ENCODE measurements at regions not wholly inside any gene's neighbourhood (a gene's known extent, or its start where the extent isn't known, plus 50 kb on each side); places are given as distances from the start of the nearest gene placed in this dataset.

- Histone ChIP-seq H3K9me3 (replicated peaks; ENCODE audit: low read length) (no peaks in the 10 kb centered on the region), H3K4me1 (ENCODE audit: control insufficient read depth, insufficient read depth, low read length) (no peaks in the 10 kb centered on the region), H3K4me2 (ENCODE audit: low read length) (no peak overlapping the region), H3K36me3 (ENCODE audit: insufficient read depth, low read length) (no peaks in the 10 kb centered on the region), H3K4me3 (ENCODE audit: low read length) (no peak overlapping the region), H3K27me3 (ENCODE audit: control insufficient read depth, insufficient read depth, low read length) (peaks cover 11% of the 10 kb centered on the region), H3K9ac (ENCODE audit: low read depth, low read length) (no peak overlapping the region)
Observed at GRCh38 chr1:199720496-199720895, 307.0 kb upstream of the NR5A2 start.

DNA sequence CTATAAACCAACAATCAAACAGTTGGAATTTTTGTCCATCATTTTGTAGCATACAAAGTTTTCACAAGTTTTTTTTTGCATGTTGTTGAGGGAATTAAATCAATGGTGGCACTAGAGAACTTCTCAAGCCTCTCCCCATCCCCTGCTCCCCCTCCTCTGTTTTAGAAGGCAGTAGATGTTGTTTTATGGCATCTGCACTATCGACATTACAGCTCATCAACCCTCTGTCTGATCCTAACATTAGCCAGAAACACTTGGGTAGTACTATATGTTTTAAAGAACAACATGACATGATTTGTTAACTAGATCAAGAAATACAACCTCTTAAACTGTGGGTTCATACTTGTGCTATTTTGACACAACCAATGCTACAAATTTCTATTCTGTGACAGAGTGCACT lies 306.5 kb upstream of the NR5A2 start:
- H3K9ac ChIP-seq (ENCODE audit: low read depth, low read length) = no peak overlapping the region
- H3K9me3 ChIP-seq (replicated peaks; ENCODE audit: low read length) = no peaks in the 10 kb centered on the region
- H3K4me1 ChIP-seq (ENCODE audit: control insufficient read depth, insufficient read depth, low read length) = no peaks in the 10 kb centered on the region
- no peaks in the 10 kb centered on the region for H3K36me3 ChIP-seq (ENCODE audit: insufficient read depth, low read length)
- peaks cover 11% of the 10 kb centered on the region for H3K27me3 ChIP-seq (ENCODE audit: control insufficient read depth, insufficient read depth, low read length)
- H3K4me3 ChIP-seq (ENCODE audit: low read length) = no peak overlapping the region
- H3K4me2 ChIP-seq (ENCODE audit: low read length) = no peak overlapping the region

DNA sequence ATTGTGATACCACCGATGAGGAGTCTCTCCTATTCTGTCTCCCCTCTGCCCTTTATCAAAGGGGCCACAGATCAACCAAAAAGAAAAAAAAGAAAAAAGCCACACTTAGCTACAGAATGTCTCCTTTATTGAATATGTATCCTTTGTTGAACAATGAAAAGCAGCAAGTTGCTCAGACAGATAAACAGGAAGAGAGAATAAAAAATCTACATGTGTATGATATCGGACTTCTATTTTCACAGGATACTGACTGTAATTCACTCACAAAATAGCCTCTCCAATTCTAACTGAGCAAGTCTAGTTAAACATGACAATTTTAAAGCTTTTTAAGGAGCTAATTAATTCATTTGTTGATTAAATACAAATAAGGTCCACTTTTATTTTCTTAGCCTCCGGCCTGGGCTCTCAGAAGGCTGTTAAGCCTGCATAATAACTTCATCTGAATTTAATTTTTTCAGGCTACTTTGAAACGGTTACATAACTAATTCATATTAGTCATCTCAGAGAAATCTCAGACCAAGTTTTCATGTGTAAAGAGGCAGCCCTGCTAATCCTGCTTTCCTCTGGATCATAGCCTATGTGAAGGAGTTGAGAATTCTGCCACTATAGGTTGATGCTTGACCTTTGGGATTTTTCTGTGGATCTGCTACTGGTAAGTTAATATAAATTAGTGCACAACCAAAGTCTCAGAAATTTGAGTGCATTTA lies 304.1 kb upstream of the NR5A2 start:
- H3K4me1 ChIP-seq (ENCODE audit: control insufficient read depth, insufficient read depth, low read length) = no peaks in the 10 kb centered on the region
- H3K4me2 ChIP-seq (ENCODE audit: low read length) = no peak overlapping the region
- peaks cover 2% of the 10 kb centered on the region for H3K27me3 ChIP-seq (ENCODE audit: control insufficient read depth, insufficient read depth, low read length)
- no peaks in the 10 kb centered on the region for H3K9me3 ChIP-seq (replicated peaks; ENCODE audit: low read length)
- H3K4me3 ChIP-seq (ENCODE audit: low read length) = no peak overlapping the region
- no peaks in the 10 kb centered on the region for H3K36me3 ChIP-seq (ENCODE audit: insufficient read depth, low read length)
- H3K9ac ChIP-seq (ENCODE audit: low read depth, low read length) = no peak overlapping the region

- Histone ChIP-seq H3K36me3 (ENCODE audit: insufficient read depth, low read length) (no peaks in the 10 kb centered on the region), H3K27me3 (ENCODE audit: control insufficient read depth, insufficient read depth, low read length) (peaks cover 2% of the 10 kb centered on the region), H3K4me2 (ENCODE audit: low read length) (no peak overlapping the region)
Observed at GRCh38 chr1:199724049-199724448, 303.5 kb upstream of the NR5A2 start.

GRCh38 chr1:199725002-199725565 lies 302.4 kb upstream of the NR5A2 start:
- Histone ChIP-seq H3K9ac (ENCODE audit: low read depth, low read length) (no peak overlapping the region), H3K4me1 (ENCODE audit: control insufficient read depth, insufficient read depth, low read length) (no peaks in the 10 kb centered on the region), H3K4me2 (ENCODE audit: low read length) (no peak overlapping the region), H3K9me3 (replicated peaks; ENCODE audit: low read length) (no peaks in the 10 kb centered on the region), H3K27me3 (ENCODE audit: control insufficient read depth, insufficient read depth, low read length) (peaks cover 2% of the 10 kb centered on the region), H3K4me3 (ENCODE audit: low read length) (no peak overlapping the region), H3K36me3 (ENCODE audit: insufficient read depth, low read length) (no peaks in the 10 kb centered on the region)

More at GRCh38 chr1:199724049-199724448, 303.5 kb upstream of the NR5A2 start:
- H3K4me3 ChIP-seq (ENCODE audit: low read length) = no peak overlapping the region
- H3K9me3 ChIP-seq (replicated peaks; ENCODE audit: low read length) = no peaks in the 10 kb centered on the region
- H3K4me1 ChIP-seq (ENCODE audit: control insufficient read depth, insufficient read depth, low read length) = no peaks in the 10 kb centered on the region
- no peak overlapping the region for H3K9ac ChIP-seq (ENCODE audit: low read depth, low read length)

DNA sequence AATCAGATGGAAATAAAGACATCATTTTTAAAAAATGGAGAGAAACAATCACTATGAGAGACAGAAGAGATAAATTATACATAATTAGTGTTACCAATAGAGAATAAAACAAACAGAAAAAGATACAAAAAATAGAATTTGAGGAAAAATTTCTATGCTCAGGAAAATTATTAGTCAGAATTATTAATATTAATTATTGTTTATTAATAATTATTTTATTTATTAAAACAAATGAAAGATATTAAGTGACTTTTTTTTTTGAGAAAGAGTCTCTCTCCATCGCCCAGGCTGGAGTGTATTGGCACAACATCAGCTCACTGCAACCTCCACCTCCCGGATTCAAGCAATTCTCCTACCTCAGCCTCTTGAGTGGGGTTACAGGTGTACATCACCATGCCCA lies 299.8 kb upstream of the NR5A2 start:
- H3K4me3 ChIP-seq (ENCODE audit: low read length) = no peak overlapping the region
- no peak overlapping the region for H3K4me2 ChIP-seq (ENCODE audit: low read length)
- no peaks in the 10 kb centered on the region for H3K4me1 ChIP-seq (ENCODE audit: control insufficient read depth, insufficient read depth, low read length)
- no peak overlapping the region for H3K9ac ChIP-seq (ENCODE audit: low read depth, low read length)
- H3K9me3 ChIP-seq (replicated peaks; ENCODE audit: low read length) = no peaks in the 10 kb centered on the region
- no peaks in the 10 kb centered on the region for H3K36me3 ChIP-seq (ENCODE audit: insufficient read depth, low read length)
- no peaks in the 10 kb centered on the region for H3K27me3 ChIP-seq (ENCODE audit: control insufficient read depth, insufficient read depth, low read length)

DNA sequence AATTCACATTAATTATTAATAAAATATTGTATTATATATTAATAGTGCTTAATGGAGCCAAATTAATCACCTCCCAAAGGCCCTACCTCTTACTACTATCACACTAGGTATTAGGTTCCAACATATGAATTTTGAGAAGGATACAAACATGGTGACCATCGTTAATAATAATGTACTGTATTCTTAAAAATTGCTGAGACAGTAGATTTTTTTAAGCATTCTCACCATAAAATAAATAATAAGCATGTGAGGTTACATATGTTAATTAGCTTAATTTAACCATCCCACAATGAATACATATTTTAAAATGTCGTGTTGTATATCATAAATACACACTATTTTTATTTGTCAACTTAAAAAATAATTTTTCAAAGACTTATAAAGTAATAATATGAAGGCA lies 299.2 kb upstream of the NR5A2 start:
- Histone ChIP-seq H3K4me1 (ENCODE audit: control insufficient read depth, insufficient read depth, low read length) (no peaks in the 10 kb centered on the region), H3K9me3 (replicated peaks; ENCODE audit: low read length) (no peaks in the 10 kb centered on the region)

DNA sequence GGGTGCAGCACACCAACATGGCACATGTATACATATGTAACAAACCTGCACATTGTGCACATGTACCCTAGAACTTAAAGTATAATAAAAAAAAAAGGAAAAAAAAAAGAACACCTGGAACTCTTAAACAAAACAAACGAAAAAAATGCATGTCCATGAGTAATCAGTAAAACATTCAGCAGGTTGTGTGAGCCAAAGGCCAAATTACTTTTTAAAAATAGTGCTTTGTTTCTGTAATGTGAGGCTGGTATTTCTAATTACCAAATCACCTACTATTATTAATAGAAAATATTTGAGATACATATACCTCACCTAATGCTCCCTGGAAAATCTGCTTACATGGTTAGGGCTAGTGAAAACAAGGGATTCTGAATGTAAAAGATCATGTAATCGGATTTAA lies 294.4 kb upstream of the NR5A2 start:
- no peaks in the 10 kb centered on the region for H3K36me3 ChIP-seq (ENCODE audit: insufficient read depth, low read length)
- H3K9me3 ChIP-seq (replicated peaks; ENCODE audit: low read length) = no peaks in the 10 kb centered on the region
- no peak overlapping the region for H3K4me2 ChIP-seq (ENCODE audit: low read length)
- H3K9ac ChIP-seq (ENCODE audit: low read depth, low read length) = no peak overlapping the region
- H3K27me3 ChIP-seq (ENCODE audit: control insufficient read depth, insufficient read depth, low read length) = no peaks in the 10 kb centered on the region
- H3K4me1 ChIP-seq (ENCODE audit: control insufficient read depth, insufficient read depth, low read length) = no peaks in the 10 kb centered on the region
- no peak overlapping the region for H3K4me3 ChIP-seq (ENCODE audit: low read length)

More for the DNA sequence above, 299.2 kb upstream of the NR5A2 start:
- Histone ChIP-seq H3K27me3 (ENCODE audit: control insufficient read depth, insufficient read depth, low read length) (no peaks in the 10 kb centered on the region), H3K9ac (ENCODE audit: low read depth, low read length) (no peak overlapping the region), H3K36me3 (ENCODE audit: insufficient read depth, low read length) (no peaks in the 10 kb centered on the region), H3K4me3 (ENCODE audit: low read length) (no peak overlapping the region), H3K4me2 (ENCODE audit: low read length) (no peak overlapping the region)

GRCh38 chr1:199734186-199734585 lies 293.3 kb upstream of the NR5A2 start:
- no peak overlapping the region for H3K4me2 ChIP-seq (ENCODE audit: low read length)
- H3K36me3 ChIP-seq (ENCODE audit: insufficient read depth, low read length) = no peaks in the 10 kb centered on the region
- no peak overlapping the region for H3K9ac ChIP-seq (ENCODE audit: low read depth, low read length)
- H3K4me1 ChIP-seq (ENCODE audit: control insufficient read depth, insufficient read depth, low read length) = no peaks in the 10 kb centered on the region
- no peaks in the 10 kb centered on the region for H3K27me3 ChIP-seq (ENCODE audit: control insufficient read depth, insufficient read depth, low read length)
- no peak overlapping the region for H3K4me3 ChIP-seq (ENCODE audit: low read length)
- H3K9me3 ChIP-seq (replicated peaks; ENCODE audit: low read length) = no peaks in the 10 kb centered on the region

- Histone ChIP-seq H3K9me3 (replicated peaks; ENCODE audit: low read length) (no peaks in the 10 kb centered on the region), H3K9ac (ENCODE audit: low read depth, low read length) (no peak overlapping the region), H3K4me2 (ENCODE audit: low read length) (no peak overlapping the region), H3K36me3 (ENCODE audit: insufficient read depth, low read length) (no peaks in the 10 kb centered on the region), H3K4me1 (ENCODE audit: control insufficient read depth, insufficient read depth, low read length) (no peaks in the 10 kb centered on the region), H3K27me3 (ENCODE audit: control insufficient read depth, insufficient read depth, low read length) (no peaks in the 10 kb centered on the region), H3K4me3 (ENCODE audit: low read length) (no peak overlapping the region)
Observed at GRCh38 chr1:199735660-199736059, 291.9 kb upstream of the NR5A2 start.

DNA sequence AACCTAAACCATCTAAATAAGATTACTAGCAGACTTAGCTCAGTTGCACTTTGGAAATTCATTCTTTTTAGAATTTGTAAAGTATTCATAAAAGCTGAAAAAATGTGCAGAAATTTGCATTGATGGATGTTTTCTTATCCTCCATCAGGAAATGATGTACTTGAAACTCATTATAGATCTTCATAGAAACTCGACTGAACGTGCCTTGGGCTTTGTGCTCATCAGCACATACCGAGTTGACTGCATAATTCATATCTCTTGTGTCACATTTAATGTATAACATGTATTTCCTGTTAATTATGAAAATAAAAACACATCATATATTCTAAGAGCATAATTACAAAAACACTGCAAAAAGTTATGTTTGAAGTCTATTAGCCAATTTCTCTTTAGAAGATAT lies 290.9 kb upstream of the NR5A2 start:
- no peak overlapping the region for H3K4me3 ChIP-seq (ENCODE audit: low read length)
- no peaks in the 10 kb centered on the region for H3K27me3 ChIP-seq (ENCODE audit: control insufficient read depth, insufficient read depth, low read length)
- no peaks in the 10 kb centered on the region for H3K4me1 ChIP-seq (ENCODE audit: control insufficient read depth, insufficient read depth, low read length)
- no peaks in the 10 kb centered on the region for H3K36me3 ChIP-seq (ENCODE audit: insufficient read depth, low read length)
- H3K9me3 ChIP-seq (replicated peaks; ENCODE audit: low read length) = no peaks in the 10 kb centered on the region
- no peak overlapping the region for H3K9ac ChIP-seq (ENCODE audit: low read depth, low read length)
- no peak overlapping the region for H3K4me2 ChIP-seq (ENCODE audit: low read length)

- Histone ChIP-seq H3K27me3 (ENCODE audit: control insufficient read depth, insufficient read depth, low read length) (no peaks in the 10 kb centered on the region), H3K36me3 (ENCODE audit: insufficient read depth, low read length) (no peaks in the 10 kb centered on the region), H3K4me2 (ENCODE audit: low read length) (no peak overlapping the region), H3K4me1 (ENCODE audit: control insufficient read depth, insufficient read depth, low read length) (peaks cover 16% of the 10 kb centered on the region), H3K4me3 (ENCODE audit: low read length) (no peak overlapping the region), H3K9ac (ENCODE audit: low read depth, low read length) (no peak overlapping the region), H3K9me3 (replicated peaks; ENCODE audit: low read length) (no peaks in the 10 kb centered on the region)
Observed at GRCh38 chr1:199741586-199741985, 285.9 kb upstream of the NR5A2 start.

All from skeletal muscle satellite cell (primary cell).